ENCODE measurements at regions not wholly inside any gene's neighbourhood (a gene's known extent, or its start where the extent isn't known, plus 50 kb on each side); places are given as distances from the start of the nearest gene placed in this dataset.

DNA sequence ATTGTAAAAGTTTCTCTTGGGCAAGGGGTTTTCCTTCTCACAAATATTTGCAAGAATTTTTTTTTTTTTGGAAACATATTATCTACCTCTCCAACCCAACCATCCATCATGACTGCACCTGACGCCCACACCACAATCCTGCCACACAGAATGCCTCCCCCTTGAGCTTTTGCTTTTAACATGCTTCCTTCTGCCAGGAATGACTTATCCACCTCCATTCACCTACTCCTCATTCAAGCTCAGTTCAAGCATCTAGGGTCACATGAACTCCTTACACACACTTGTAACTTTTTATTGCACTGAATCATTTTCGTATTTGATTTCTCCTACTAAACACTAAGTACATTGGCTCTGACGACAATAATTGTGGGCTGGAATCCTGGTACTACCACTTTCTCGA, 660.1 kb upstream of the AUTS2 start:
- no peak for DNase-seq
- H3K9ac ChIP-seq (ENCODE audit: low read length in 3 of 3), result no peak overlapping the region
- H3K4me1 ChIP-seq (ENCODE audit: control insufficient read depth in 2 of 3, insufficient read depth in 2 of 3, low read depth in 1 of 3, low read length in 3 of 3), result no peaks in the 10 kb centered on the region
- no peak for FAIRE-seq
- TF ChIP-seq, protein P1, sequence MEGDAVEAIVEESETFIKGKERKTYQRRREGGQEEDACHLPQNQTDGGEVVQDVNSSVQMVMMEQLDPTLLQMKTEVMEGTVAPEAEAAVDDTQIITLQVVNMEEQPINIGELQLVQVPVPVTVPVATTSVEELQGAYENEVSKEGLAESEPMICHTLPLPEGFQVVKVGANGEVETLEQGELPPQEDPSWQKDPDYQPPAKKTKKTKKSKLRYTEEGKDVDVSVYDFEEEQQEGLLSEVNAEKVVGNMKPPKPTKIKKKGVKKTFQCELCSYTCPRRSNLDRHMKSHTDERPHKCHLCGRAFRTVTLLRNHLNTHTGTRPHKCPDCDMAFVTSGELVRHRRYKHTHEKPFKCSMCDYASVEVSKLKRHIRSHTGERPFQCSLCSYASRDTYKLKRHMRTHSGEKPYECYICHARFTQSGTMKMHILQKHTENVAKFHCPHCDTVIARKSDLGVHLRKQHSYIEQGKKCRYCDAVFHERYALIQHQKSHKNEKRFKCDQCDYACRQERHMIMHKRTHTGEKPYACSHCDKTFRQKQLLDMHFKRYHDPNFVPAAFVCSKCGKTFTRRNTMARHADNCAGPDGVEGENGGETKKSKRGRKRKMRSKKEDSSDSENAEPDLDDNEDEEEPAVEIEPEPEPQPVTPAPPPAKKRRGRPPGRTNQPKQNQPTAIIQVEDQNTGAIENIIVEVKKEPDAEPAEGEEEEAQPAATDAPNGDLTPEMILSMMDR (IDR thresholded peaks at IDR 0.05; ENCODE audit: borderline replicate concordance, extremely low read depth, insufficient read depth), result no peak
- intact Hi-C loops (cut with DNase I), result no loop called here
- H3K27me3 ChIP-seq (ENCODE audit: control insufficient read depth, insufficient read depth, low read length), result no peaks in the 10 kb centered on the region
- no peaks in the 10 kb centered on the region for H3K9me3 ChIP-seq (ENCODE audit: control insufficient read depth in 2 of 3, insufficient read depth in 1 of 3, low read length in 3 of 3)
- H3K4me3 ChIP-seq (ENCODE audit: low read length in 3 of 3), result no peak overlapping the region
- no peaks in the 10 kb centered on the region for H3K36me3 ChIP-seq (ENCODE audit: control insufficient read depth in 2 of 3, insufficient read depth in 3 of 3, low read length in 3 of 3)
- no peak overlapping the region for H3K27ac ChIP-seq (ENCODE audit: low read depth in 2 of 2, low read length in 2 of 2)

DNA sequence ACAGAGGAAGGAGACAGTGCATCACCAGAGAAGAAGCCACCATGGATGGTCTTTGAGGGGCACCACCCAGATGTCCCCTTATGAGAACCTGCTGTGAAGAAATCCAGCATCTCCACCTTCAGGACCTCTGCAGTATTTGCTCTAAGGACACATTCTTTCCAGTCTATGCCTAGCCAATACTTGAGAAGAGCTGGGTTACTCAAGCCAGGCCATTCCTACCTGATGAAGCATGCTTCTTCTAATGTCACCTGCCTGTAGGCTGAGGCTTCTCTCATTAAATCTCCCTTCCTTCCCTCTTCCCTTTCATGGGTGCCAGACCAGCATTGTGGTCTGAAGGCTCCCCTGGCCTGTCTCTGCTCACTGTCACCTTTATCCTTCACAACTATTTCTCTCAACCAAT, 654.5 kb upstream of the AUTS2 start:
- Histone ChIP-seq H3K27ac (ENCODE audit: low read depth in 2 of 2, low read length in 2 of 2) (no peak overlapping the region), H3K4me1 (ENCODE audit: control insufficient read depth in 2 of 3, insufficient read depth in 2 of 3, low read depth in 1 of 3, low read length in 3 of 3) (no peaks in the 10 kb centered on the region), H3K9ac (ENCODE audit: low read length in 3 of 3) (no peak overlapping the region), H3K36me3 (ENCODE audit: control insufficient read depth in 2 of 3, insufficient read depth in 3 of 3, low read length in 3 of 3) (no peaks in the 10 kb centered on the region), H3K9me3 (ENCODE audit: control insufficient read depth in 2 of 3, insufficient read depth in 1 of 3, low read length in 3 of 3) (peaks cover 0 to 5% (median 2%) of the 10 kb centered on the region in 3 donors), H3K27me3 (ENCODE audit: control insufficient read depth, insufficient read depth, low read length) (no peaks in the 10 kb centered on the region), H3K4me3 (ENCODE audit: low read length in 3 of 3) (no peak overlapping the region)
- FAIRE-seq, result no peak
- intact Hi-C loops (cut with DNase I), result no loop called here
- TF ChIP-seq, protein P1 (IDR thresholded peaks at IDR 0.05; ENCODE audit: borderline replicate concordance, extremely low read depth, insufficient read depth), result no peak
- DNase-seq, result no peak

DNA sequence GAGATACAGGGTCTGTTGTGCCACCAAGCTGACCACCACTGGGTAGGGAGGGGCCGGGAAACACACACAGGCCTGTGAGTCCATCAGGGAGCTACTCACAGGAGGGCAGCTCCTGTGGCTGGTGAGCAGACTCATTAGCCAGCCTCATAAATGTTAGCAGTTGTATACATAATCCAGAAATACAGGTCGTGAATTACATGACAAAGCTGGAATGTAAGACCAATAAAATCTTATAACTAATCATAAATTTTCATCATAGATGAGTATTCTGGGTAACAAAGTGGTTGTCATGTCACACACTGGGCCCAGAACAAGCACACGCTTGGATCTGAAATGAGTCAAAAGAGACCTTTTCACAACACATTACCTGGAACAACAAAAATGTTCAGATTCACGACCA, 642.6 kb upstream of the AUTS2 start:
- intact Hi-C loops (cut with DNase I), result no loop called here
- Histone ChIP-seq H3K9me3 (ENCODE audit: control insufficient read depth in 2 of 3, insufficient read depth in 1 of 3, low read length in 3 of 3) (no peaks in the 10 kb centered on the region), H3K36me3 (ENCODE audit: control insufficient read depth in 2 of 3, insufficient read depth in 3 of 3, low read length in 3 of 3) (no peaks in the 10 kb centered on the region), H3K9ac (ENCODE audit: low read length in 3 of 3) (no peak overlapping the region), H3K27me3 (ENCODE audit: control insufficient read depth, insufficient read depth, low read length) (no peaks in the 10 kb centered on the region), H3K4me1 (ENCODE audit: control insufficient read depth in 2 of 3, insufficient read depth in 2 of 3, low read depth in 1 of 3, low read length in 3 of 3) (no peaks in the 10 kb centered on the region), H3K27ac (ENCODE audit: low read depth in 2 of 2, low read length in 2 of 2) (no peak overlapping the region), H3K4me3 (ENCODE audit: low read length in 3 of 3) (no peak overlapping the region)
- no peak for FAIRE-seq
- DNase-seq, result no peak
- TF ChIP-seq, protein P1 (IDR thresholded peaks at IDR 0.05; ENCODE audit: borderline replicate concordance, extremely low read depth, insufficient read depth), result no peak

DNA sequence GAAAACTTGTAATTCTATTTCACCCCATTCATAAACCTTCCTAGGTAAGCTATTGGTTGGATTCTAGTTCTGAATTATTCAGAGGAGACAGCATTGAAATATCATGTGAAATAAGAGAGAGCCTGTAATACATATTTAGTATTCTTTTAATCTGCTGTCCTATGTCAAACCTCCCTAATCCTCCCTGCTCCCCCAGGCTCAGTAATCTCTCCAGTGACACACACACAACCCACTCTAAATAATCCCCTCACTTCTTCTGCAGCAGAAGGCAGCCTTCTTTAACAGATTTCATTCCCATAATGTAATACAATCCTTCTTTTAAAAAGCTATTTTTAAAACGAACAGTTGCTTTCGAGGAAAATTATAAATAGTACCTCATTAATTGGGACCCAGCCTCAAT, 639.7 kb upstream of the AUTS2 start:
- H3K36me3 ChIP-seq (ENCODE audit: control insufficient read depth in 2 of 3, insufficient read depth in 3 of 3, low read length in 3 of 3), result no peaks in the 10 kb centered on the region
- TF ChIP-seq, protein P1 (IDR thresholded peaks at IDR 0.05; ENCODE audit: borderline replicate concordance, extremely low read depth, insufficient read depth), result no peak
- H3K27ac ChIP-seq (ENCODE audit: low read depth in 2 of 2, low read length in 2 of 2), result no peak overlapping the region
- no peak overlapping the region for H3K9ac ChIP-seq (ENCODE audit: low read length in 3 of 3)
- intact Hi-C loops (cut with DNase I), result no loop called here
- FAIRE-seq (no peak), DNase-seq (no peak)
- H3K9me3 ChIP-seq (ENCODE audit: control insufficient read depth in 2 of 3, insufficient read depth in 1 of 3, low read length in 3 of 3), result no peaks in the 10 kb centered on the region
- H3K4me1 ChIP-seq (ENCODE audit: control insufficient read depth in 2 of 3, insufficient read depth in 2 of 3, low read depth in 1 of 3, low read length in 3 of 3), result no peaks in the 10 kb centered on the region
- H3K27me3 ChIP-seq (ENCODE audit: control insufficient read depth, insufficient read depth, low read length), result no peaks in the 10 kb centered on the region
- H3K4me3 ChIP-seq (ENCODE audit: low read length in 3 of 3), result no peak overlapping the region

All from kidney (tissue), 13 donors.